RWPE1 (cell line): ENCODE measurements at regions not wholly inside any gene's neighbourhood (a gene's known extent, or its start where the extent isn't known, plus 50 kb on each side); places are given as distances from the start of the nearest gene placed in this dataset.
"Not testable (repeated sequence)": the region's sequence is repeated elsewhere in the genome, so short reads cannot be mapped to it uniquely, and the experiment has no call there.

Experiments
- CTCF ChIA-PET: fragments of 350-600 bp; sonication (Branson Sonifier 250); formaldehyde crosslinking; extraction: SDS; loops from one replicate; lab custom pipeline; 2021; lab: Yijun Ruan, JAX
- POLR2A ChIA-PET: fragments of 400-600 bp; formaldehyde crosslinking; extraction: SDS; loops from one replicate; lab custom pipeline; 2020; ENCODE audit warnings: antibody characterized with exemption; ENCODE audit not compliant: low non-redundant PET; lab: Yijun Ruan, JAX
- DNase-seq: peaks from one replicate; pipeline ENCODE4 v3.0.0; 2012; ENCODE audit warnings: low spot score
- H3K27ac ChIP-seq: fragments of 450-650 bp; 2 replicates; pipeline ENCODE4 v1.5.1; 2017
- TF ChIP-seq, protein P1 (sequence below): fragments of 450-650 bp; conservative IDR thresholded peaks from 2 replicates; pipeline ENCODE4 v1.5.1; 2017; ENCODE audit warnings: low read depth, mild to moderate bottlenecking

DNA sequence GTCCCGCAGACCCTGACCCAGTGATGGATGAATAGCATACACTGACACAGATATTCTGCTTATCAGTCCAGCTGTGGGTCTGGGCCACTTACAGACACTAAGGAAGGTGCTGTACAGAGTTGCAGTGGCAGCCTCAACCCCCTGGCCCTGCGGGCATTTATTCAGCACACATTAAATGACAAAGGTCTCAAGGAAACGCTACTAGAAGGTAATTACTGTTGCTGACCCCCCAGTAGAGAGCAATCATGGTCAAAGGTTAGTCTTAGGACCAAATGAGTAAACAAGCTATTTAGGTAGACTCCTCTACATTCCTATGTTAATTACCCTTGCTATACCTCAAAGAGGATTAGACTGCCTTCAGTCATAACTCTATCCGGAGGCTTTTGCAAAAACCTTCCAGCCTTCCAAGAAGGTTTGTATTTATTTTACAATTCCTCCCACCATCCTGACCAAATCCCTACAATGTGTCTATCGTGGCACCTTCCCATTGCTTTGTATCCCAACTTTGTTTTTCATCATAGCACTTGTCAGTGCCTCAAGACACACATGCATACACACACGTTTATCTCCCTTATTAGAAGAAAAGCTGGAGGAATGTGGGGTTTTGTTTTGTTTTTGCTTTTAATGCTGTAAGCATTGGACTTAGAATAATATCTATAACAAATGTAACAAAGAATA, 227.9 kb downstream of the PYDC2 start:
- TF ChIP-seq, protein P1, sequence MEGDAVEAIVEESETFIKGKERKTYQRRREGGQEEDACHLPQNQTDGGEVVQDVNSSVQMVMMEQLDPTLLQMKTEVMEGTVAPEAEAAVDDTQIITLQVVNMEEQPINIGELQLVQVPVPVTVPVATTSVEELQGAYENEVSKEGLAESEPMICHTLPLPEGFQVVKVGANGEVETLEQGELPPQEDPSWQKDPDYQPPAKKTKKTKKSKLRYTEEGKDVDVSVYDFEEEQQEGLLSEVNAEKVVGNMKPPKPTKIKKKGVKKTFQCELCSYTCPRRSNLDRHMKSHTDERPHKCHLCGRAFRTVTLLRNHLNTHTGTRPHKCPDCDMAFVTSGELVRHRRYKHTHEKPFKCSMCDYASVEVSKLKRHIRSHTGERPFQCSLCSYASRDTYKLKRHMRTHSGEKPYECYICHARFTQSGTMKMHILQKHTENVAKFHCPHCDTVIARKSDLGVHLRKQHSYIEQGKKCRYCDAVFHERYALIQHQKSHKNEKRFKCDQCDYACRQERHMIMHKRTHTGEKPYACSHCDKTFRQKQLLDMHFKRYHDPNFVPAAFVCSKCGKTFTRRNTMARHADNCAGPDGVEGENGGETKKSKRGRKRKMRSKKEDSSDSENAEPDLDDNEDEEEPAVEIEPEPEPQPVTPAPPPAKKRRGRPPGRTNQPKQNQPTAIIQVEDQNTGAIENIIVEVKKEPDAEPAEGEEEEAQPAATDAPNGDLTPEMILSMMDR, result no peak
- DNase-seq, result no peak
- ChIA-PET POLR2A (no interaction called here), CTCF (no interaction called here)
- H3K27ac ChIP-seq, result no peak overlapping the region

DNA sequence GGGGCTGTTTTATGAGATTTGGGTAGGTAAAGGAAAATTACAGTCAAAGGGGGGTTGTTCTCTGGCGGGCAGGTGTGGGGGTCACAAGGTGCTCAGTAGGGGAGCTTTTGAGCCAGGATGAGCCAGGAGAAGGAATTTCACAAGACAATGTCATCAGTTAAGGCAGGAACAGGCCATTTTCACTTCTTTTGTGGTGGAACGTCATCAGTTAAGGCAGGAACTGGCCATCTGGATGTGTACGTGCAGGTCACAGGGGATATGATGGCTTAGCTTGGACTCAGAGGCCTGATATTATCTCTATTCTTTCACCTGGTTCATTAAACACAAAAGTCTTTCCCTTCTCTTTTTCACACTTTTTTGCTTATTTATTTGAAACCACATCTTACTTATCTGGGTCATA, 230.2 kb downstream of the PYDC2 start:
- H3K27ac ChIP-seq, POLR2A ChIA-PET, DNase-seq, CTCF ChIA-PET: not testable (repeated sequence)

DNA sequence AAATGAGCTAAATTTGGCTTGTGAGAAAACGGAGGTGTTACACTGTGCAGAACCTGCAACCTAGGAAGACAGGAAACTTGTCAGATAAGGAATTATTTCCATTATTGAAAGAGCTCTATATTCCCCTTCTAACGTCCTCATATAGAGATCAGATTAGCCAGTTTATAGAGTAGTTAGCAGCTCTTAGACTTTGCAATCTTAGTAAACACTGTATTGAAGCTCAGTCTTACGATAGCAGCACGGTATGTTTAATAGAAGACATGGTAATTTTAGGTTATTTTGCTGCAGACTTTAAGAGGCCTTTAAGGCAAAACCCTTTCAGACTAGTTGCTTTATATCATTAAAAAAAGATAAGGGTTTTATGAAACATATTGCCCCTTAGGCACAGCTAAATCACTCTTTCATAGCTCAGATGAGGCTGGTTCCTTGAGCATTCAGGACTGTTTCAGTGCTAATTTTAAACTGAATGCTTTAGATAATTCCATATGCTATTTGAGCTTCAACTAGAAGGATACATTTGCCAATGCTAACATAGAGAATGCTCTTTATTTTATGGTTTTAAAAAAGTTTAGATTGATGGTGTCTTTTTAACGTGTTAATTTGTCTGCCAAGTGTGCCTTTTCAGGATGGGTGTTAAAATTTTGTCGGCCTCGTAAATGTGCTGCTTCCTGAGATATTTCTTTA, 234.3 kb downstream of the PYDC2 start:
- TF ChIP-seq, protein P1, result no peak
- CTCF ChIA-PET, result interaction anchor here (0.6 kb wide), 1 partner anchor 240 kb away, joined by 3 read pairs; no protein-coding TSS in a partner anchor
- H3K27ac ChIP-seq, result no peak overlapping the region
- POLR2A ChIA-PET, result no interaction called here
- DNase-seq, result no peak

DNA sequence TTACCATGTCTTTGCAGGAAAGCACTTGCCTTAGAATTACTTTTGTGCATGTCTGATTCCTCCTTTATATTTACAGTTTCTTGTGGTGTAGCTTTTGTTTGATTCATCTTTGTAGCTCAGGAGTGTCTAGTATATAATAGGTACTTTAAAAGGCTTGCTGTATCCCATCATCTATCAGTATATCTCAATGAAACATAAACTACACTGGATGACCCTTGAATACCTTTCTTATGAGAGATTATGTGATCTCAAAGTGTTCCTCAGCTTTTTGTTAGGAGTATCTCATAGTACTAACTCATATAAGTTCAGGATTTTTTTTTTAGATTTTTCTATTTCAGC, 234.8 kb downstream of the PYDC2 start:
- TF ChIP-seq, protein P1, result no peak
- DNase-seq, result no peak
- ChIA-PET CTCF (no interaction called here), POLR2A (no interaction called here)
- no peak overlapping the region for H3K27ac ChIP-seq

DNA sequence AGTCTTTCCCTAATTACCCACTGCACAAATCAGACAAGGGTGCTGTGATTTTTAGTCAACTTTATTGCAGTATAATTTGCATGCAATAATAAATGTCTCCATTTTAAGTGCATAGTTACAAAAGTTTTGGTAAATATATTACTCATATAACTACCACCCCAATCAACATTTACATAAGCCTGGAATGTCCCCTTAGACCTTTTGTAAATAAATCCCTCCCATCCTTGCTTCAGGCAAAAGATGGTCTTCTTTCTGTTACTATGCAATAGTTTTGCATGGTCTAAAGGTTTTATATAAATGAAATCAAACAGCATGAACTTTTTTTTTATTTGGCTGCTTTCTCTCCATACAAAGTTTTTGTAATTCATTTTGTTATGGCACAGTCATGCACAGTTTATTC, 235.4 kb downstream of the PYDC2 start:
- POLR2A ChIA-PET, result no interaction called here
- TF ChIP-seq, protein P1, result no peak
- no peak overlapping the region for H3K27ac ChIP-seq
- DNase-seq, result no peak
- CTCF ChIA-PET, result no interaction called here

DNA sequence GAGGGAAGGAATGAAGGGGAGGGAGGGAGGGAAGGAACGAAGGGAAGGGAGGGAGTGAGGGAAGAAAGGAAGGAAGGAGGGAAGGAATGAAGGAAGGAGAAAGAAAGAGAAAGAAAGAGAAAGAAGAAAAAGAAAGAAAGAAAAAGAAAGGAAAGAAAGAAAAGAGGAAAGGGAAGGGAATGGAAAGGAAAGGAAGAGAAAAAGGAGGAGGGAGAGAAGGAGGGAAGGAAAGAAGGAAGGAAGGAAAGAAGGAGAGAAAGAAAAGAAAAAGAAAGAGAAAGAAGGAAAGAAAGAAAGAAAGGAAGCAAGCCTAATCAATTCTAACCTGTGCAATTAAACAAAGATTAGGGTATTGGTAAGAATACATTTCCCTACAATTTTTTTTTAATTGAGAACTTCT, 238.6 kb downstream of the PYDC2 start:
- TF ChIP-seq, protein P1, result no peak
- H3K27ac ChIP-seq, result no peak overlapping the region
- ChIA-PET POLR2A (no interaction called here), CTCF (no interaction called here)
- no peak for DNase-seq

DNA sequence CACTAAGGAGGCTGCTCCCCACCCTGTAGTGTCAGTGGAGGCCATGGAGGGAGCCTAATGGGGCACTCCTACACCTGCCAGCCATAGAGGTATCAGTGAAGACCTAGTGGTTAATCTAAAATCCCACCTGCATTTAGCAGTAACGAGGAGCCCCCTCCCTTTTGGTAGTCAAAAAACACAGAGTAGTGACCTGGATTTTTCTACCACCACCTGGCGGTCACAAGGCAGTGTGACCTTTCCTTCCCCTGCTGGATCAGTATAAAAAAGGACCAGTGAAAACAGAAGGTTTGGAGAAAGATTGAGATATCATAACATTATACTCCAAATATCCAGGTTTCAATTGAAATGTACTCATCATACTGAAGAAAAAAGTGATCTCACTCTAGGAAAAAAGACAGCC, 241.2 kb downstream of the PYDC2 start:
- no peak for DNase-seq
- TF ChIP-seq, protein P1, result no peak
- CTCF ChIA-PET, result no interaction called here
- no peak overlapping the region for H3K27ac ChIP-seq
- POLR2A ChIA-PET, result no interaction called here
